Ascending aorta (tissue), 2 donors: ENCODE measurements at regions not wholly inside any gene's neighbourhood (a gene's known extent, or its start where the extent isn't known, plus 50 kb on each side); places are given as distances from the start of the nearest gene placed in this dataset.

ENCODE experiments used
- DNase-seq, 2 donors: peaks; one replicate each; pipeline ENCODE4 v3.0.0-alpha.2; 2019; ENCODE audit warnings: low spot score in 2 of 2
- H3K27ac ChIP-seq, 2 donors: fragments of 200-600 bp; sonication (generic); one replicate each; pipeline ENCODE4 v1.5.1; 2016 to 2017; ENCODE audit warnings: mild to moderate bottlenecking in 1 of 2
- H3K27me3 ChIP-seq: fragments of 200-600 bp; sonication (generic); one replicate; pipeline ENCODE4 v1.5.1; 2017
- H3K36me3 ChIP-seq, 2 donors: fragments of 200-600 bp; sonication (generic); one replicate each; pipeline ENCODE4 v1.5.1; 2016
- H3K4me1 ChIP-seq, 2 donors: fragments of 200-600 bp; sonication (generic); one replicate each; pipeline ENCODE4 v1.5.1; 2016 to 2017; ENCODE audit warnings: mild to moderate bottlenecking in 1 of 2
- H3K4me3 ChIP-seq, 2 donors: fragments of 200-600 bp; sonication (generic); one replicate each; pipeline ENCODE4 v1.5.1; 2016 to 2017; ENCODE audit warnings: mild to moderate bottlenecking in 1 of 2
- H3K9me3 ChIP-seq, 2 donors: fragments of 200-600 bp; sonication (generic); one replicate each; pipeline ENCODE4 v1.5.1; 2016
- CTCF ChIP-seq, 3 experiments: fragments of 200-600 bp in 2 of 3; fragments of 450-650 bp in 1 of 3; sonication (generic) in 2 of 3; IDR thresholded peaks; one replicate each; pipeline ENCODE4 v1.5.1; 2016 to 2019; ENCODE audit warnings: antibody characterized with exemption in 3 of 3, mild to moderate bottlenecking in 1 of 3, moderate library complexity in 1 of 3
- intact Hi-C: fragments of 100-400 bp; cut with DNase I; formaldehyde crosslinking; loops from one replicate; pipeline ENCODE4 v1.15.1; 2023

GRCh38 chr2:60320724-60321123 is 232.7 kb downstream of the BCL11A start:
- Histone ChIP-seq H3K4me3 (no peak overlapping the region), H3K27ac (no peak overlapping the region), H3K9me3 (no peaks in the 10 kb centered on the region), H3K27me3 (no peaks in the 10 kb centered on the region), H3K4me1 (no peaks in the 10 kb centered on the region), H3K36me3 (no peaks in the 10 kb centered on the region)
- intact Hi-C loops = no loop called here
- no peak for TF ChIP-seq CTCF (IDR thresholded peaks at IDR 0.05)
- DNase-seq = no peak

DNA sequence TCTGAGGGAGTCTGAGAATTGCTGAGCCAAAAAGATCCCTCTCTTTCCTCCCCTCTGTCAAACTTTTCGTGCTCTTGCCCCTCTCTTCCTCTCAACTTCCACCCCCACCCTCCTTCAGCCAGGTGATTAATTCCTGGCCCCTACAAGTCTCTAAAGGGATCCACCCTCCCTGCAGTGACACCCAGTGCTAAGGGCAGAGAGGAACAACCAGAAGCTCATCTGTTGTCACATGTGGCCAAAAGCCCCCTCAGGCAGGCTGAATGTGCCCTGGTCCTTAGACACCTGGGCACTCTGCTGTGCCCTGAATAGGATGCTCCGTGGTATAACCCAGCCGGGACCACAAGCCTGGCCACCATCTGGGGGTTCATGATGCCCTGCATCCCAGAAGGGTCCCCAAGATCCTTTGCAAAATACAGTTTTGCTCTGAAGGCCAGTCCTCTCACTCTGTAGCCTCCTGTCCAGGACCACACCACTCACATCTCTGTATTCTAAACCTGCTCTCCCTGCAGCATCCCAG is 234.4 kb downstream of the BCL11A start:
- Histone ChIP-seq H3K4me3 (no peak overlapping the region), H3K27ac (no peak overlapping the region), H3K9me3 (no peaks in the 10 kb centered on the region), H3K27me3 (no peaks in the 10 kb centered on the region), H3K4me1 (no peaks in the 10 kb centered on the region), H3K36me3 (no peaks in the 10 kb centered on the region)
- DNase-seq = no peak
- no peak for TF ChIP-seq CTCF (IDR thresholded peaks at IDR 0.05)
- intact Hi-C loops = no loop called here

DNA sequence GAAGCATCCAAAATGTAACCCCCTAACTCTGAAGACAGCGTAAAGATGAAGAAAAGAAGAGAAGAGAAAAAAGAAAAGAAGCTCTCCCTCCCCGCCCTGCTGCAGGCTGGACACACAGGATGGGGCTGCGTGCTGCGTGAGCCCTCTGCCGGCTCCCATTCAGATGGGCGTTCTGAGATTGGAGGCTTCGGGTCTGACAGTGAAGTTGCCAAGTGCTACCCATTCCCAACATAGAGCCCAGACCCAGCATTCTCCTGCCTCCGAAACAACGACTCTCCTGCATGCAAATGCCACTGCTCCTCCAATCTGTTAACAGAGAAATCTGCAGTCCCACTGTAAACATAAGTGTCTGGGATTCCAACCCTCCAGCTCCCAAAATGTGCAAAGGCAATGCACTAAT is 234.9 kb downstream of the BCL11A start:
- intact Hi-C loops = no loop called here
- no peaks in the 10 kb centered on the region for H3K36me3 ChIP-seq
- DNase-seq = no peak

DNA sequence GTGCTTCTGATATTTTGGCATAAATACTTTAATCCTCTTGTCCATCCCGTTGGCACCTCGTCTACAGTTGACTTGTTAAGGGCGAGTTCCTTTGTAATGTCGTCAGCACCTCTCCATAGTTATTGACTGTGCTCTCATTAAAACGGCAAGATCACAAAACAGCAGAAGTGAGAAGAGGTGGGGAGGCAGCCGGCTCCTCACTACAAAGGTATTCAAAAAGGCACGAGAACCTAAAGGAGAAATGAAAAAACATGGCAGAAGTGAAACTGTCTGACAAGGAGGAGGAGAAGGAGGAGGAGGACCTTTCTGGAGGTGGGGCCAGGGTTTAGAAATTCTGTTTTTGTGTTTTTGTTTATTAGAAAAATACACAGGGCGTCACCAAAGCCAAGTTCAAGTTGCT is 235.6 kb downstream of the BCL11A start:
- no peak for TF ChIP-seq CTCF (IDR thresholded peaks at IDR 0.05)
- intact Hi-C loops = no loop called here
- Histone ChIP-seq H3K9me3 (no peaks in the 10 kb centered on the region), H3K4me3 (no peak overlapping the region), H3K36me3 (no peaks in the 10 kb centered on the region), H3K27ac (no peak overlapping the region), H3K27me3 (no peaks in the 10 kb centered on the region), H3K4me1 (no peaks in the 10 kb centered on the region)
- DNase-seq = no peak

More for the DNA sequence above, 234.9 kb downstream of the BCL11A start:
- no peak for TF ChIP-seq CTCF (IDR thresholded peaks at IDR 0.05)
- Histone ChIP-seq H3K9me3 (no peaks in the 10 kb centered on the region), H3K27me3 (no peaks in the 10 kb centered on the region), H3K4me3 (no peak overlapping the region), H3K27ac (no peak overlapping the region), H3K4me1 (no peaks in the 10 kb centered on the region)

- no peak for TF ChIP-seq CTCF (IDR thresholded peaks at IDR 0.05)
- no peak overlapping the region for H3K27ac ChIP-seq
- no peaks in the 10 kb centered on the region for H3K36me3 ChIP-seq
- DNase-seq = no peak
- H3K9me3 ChIP-seq = no peaks in the 10 kb centered on the region
- intact Hi-C loops = no loop called here
- no peaks in the 10 kb centered on the region for H3K27me3 ChIP-seq
- H3K4me3 ChIP-seq = no peak overlapping the region
- no peaks in the 10 kb centered on the region for H3K4me1 ChIP-seq
These were observed 236.4 kb downstream of the BCL11A start for GRCh38 chr2:60317034-60317386.

GRCh38 chr2:60316381-60317033 is 236.9 kb downstream of the BCL11A start:
- no peak for DNase-seq
- Histone ChIP-seq H3K36me3 (no peaks in the 10 kb centered on the region), H3K4me3 (no peak overlapping the region), H3K27me3 (no peaks in the 10 kb centered on the region), H3K27ac (no peak overlapping the region), H3K9me3 (no peaks in the 10 kb centered on the region), H3K4me1 (no peaks in the 10 kb centered on the region)
- TF ChIP-seq CTCF (IDR thresholded peaks at IDR 0.05) = no peak
- intact Hi-C loops = no loop called here
